C4-2B (cell line): ENCODE measurements at regions not wholly inside any gene's neighbourhood (a gene's known extent, or its start where the extent isn't known, plus 50 kb on each side); places are given as distances from the start of the nearest gene placed in this dataset.

Source experiments
- CTCF ChIP-seq: fragments of 450-650 bp; conservative IDR thresholded peaks from 2 replicates; pipeline ENCODE4 v1.5.1; 2017; ENCODE audit warnings: mild to moderate bottlenecking
- ZFX ChIP-seq: fragments of 450-650 bp; IDR thresholded peaks from 2 replicates; pipeline ENCODE4 v1.6.1; 2017

GRCh38 chrX:46436744-46437143 is 108.5 kb downstream of the ZNF674 start:
- no peak for TF ChIP-seq CTCF
- no peak for TF ChIP-seq ZFX
